ENCODE measurements at regions not wholly inside any gene's neighbourhood (a gene's known extent, or its start where the extent isn't known, plus 50 kb on each side); places are given as distances from the start of the nearest gene placed in this dataset.

DNA sequence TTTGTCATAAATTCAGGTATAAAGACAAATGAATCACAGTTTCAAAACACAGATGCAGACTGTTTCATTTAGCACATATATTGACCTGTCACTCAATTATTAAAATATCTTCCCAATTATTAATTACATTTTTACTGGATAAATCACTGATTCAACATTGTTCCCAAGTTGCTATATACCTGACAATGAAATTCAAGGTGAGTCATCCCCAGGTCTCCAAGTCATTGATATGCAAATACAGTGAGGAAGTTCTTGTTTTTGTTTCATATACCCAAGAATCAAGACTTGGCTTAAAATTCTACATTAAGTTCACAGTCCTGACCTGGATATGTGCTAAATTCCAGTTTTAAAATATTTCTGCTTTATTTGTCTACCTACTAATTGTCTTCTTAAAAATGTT, 599.3 kb upstream of the PSMD7 start:
- TF ChIP-seq CTCF (IDR thresholded peaks at IDR 0.05) (no peak), POLR2A (IDR thresholded peaks at IDR 0.05) (no peak), EP300 (IDR thresholded peaks at IDR 0.05) (no peak)

Data from tibial nerve (tissue), 4 donors.